SK-N-SH treated with all-trans-retinoic acid at 6 μM for 48 hours (cell line): ENCODE measurements at regions not wholly inside any gene's neighbourhood (a gene's known extent, or its start where the extent isn't known, plus 50 kb on each side); places are given as distances from the start of the nearest gene placed in this dataset.

Experiments used
- ATAC-seq: fragments of 200-7000 bp; cut with Tn5 transposase; 3 replicates; pipeline ENCODE4 v1.9.1; 2020; ENCODE audit warnings: mild to moderate bottlenecking, moderate library complexity
- ARNTL ChIP-seq: fragments of 450-650 bp; formaldehyde crosslinking; IDR thresholded peaks from 2 replicates; pipeline ENCODE4 v1.5.0; 2020; ENCODE audit warnings: low read depth, mild to moderate bottlenecking, moderate library complexity, borderline replicate concordance
- CREB5 ChIP-seq: fragments of 250-450 bp; sonication (Bioruptor Pico); IDR thresholded peaks from 2 replicates; pipeline ENCODE4 v1.5.1; 2020; ENCODE audit warnings: low read depth, mild to moderate bottlenecking, moderate library complexity
- CSDC2 ChIP-seq: fragments of 250-450 bp; sonication (Bioruptor Pico); IDR thresholded peaks from 2 replicates; pipeline ENCODE4 v1.5.0; 2020; ENCODE audit warnings: mild to moderate bottlenecking, moderate library complexity
- CSRNP3 ChIP-seq: fragments of 250-450 bp; sonication (Bioruptor Pico); IDR thresholded peaks from 2 replicates; pipeline ENCODE4 v1.5.1; 2021; ENCODE audit warnings: mild to moderate bottlenecking, moderate library complexity
- ESRRG ChIP-seq: fragments of 250-450 bp; sonication (Bioruptor Pico); IDR thresholded peaks from 2 replicates; pipeline ENCODE4 v1.6.1; 2021; ENCODE audit warnings: mild to moderate bottlenecking
- GLIS3 ChIP-seq: fragments of 250-450 bp; sonication (Bioruptor Pico); IDR thresholded peaks from 2 replicates; pipeline ENCODE4 v1.5.0; 2020; ENCODE audit warnings: mild to moderate bottlenecking, moderate library complexity
- ISL1 ChIP-seq: fragments of 250-450 bp; sonication (Bioruptor Pico); IDR thresholded peaks from 2 replicates; pipeline ENCODE4 v2.1.2; 2022; ENCODE audit warnings: mild to moderate bottlenecking, moderate library complexity
- PATZ1 ChIP-seq: fragments of 250-450 bp; sonication (Bioruptor Pico); IDR thresholded peaks from 2 replicates; pipeline ENCODE4 v1.8.0; 2020; ENCODE audit warnings: mild to moderate bottlenecking, moderate library complexity, borderline replicate concordance
- POU6F1 ChIP-seq: fragments of 250-450 bp; sonication (Bioruptor Pico); IDR thresholded peaks from 2 replicates; pipeline ENCODE4 v1.8.0; 2021; ENCODE audit warnings: low read depth, mild to moderate bottlenecking, moderate library complexity, borderline replicate concordance
- RARB ChIP-seq: fragments of 250-450 bp; sonication (Bioruptor Pico); IDR thresholded peaks from 2 replicates; pipeline ENCODE4 v1.8.0; 2021; ENCODE audit warnings: mild to moderate bottlenecking, moderate library complexity
- SNAI2 ChIP-seq: fragments of 250-450 bp; sonication (Bioruptor Pico); IDR thresholded peaks from 2 replicates; pipeline ENCODE4 v1.5.0; 2020; ENCODE audit warnings: mild to moderate bottlenecking, moderate library complexity
- TCF4 ChIP-seq: fragments of 250-450 bp; sonication (Bioruptor Pico); IDR thresholded peaks from 2 replicates; pipeline ENCODE4 v1.8.0; 2021; ENCODE audit warnings: mild to moderate bottlenecking, moderate library complexity, borderline replicate concordance
- TOX ChIP-seq: fragments of 250-450 bp; sonication (Bioruptor Pico); IDR thresholded peaks from 2 replicates; pipeline ENCODE4 v1.8.0; 2021; ENCODE audit warnings: mild to moderate bottlenecking, moderate library complexity, borderline replicate concordance
- TSHZ2 ChIP-seq: fragments of 250-450 bp; sonication (Bioruptor Pico); IDR thresholded peaks from 2 replicates; pipeline ENCODE4 v1.5.0; 2020; ENCODE audit warnings: mild to moderate bottlenecking, moderate library complexity
- ZFP3 ChIP-seq: fragments of 250-450 bp; sonication (Bioruptor Pico); IDR thresholded peaks from 2 replicates; pipeline ENCODE4 v1.5.0; 2020; ENCODE audit warnings: mild to moderate bottlenecking, moderate library complexity
- ZFP30 ChIP-seq: fragments of 450-650 bp; formaldehyde crosslinking; IDR thresholded peaks from 2 replicates; pipeline ENCODE4 v1.5.0; 2022; ENCODE audit warnings: mild to moderate bottlenecking, moderate library complexity
- ZNF565 ChIP-seq: fragments of 450-650 bp; formaldehyde crosslinking; conservative IDR thresholded peaks from 2 replicates; pipeline ENCODE4 v1.5.0; 2020; ENCODE audit warnings: low read depth, mild to moderate bottlenecking, moderate library complexity
- ZNF70 ChIP-seq: fragments of 450-650 bp; formaldehyde crosslinking; IDR thresholded peaks from 2 replicates; pipeline ENCODE4 v1.5.0; 2020; ENCODE audit warnings: mild to moderate bottlenecking, moderate library complexity
- ZNF8 ChIP-seq: fragments of 450-650 bp; formaldehyde crosslinking; IDR thresholded peaks from 2 replicates; pipeline ENCODE4 v1.5.0; 2020; ENCODE audit warnings: mild to moderate bottlenecking, moderate library complexity

- TF ChIP-seq RARB (CRISPR knock-in tag) (no peak), ZNF565 (no peak), ZFP30 (CRISPR knock-in tag) (no peak), ZNF8 (CRISPR knock-in tag) (no peak), GLIS3 (CRISPR knock-in tag) (no peak)
Observed at GRCh38 chr1:233791372-233791703, 113.1 kb upstream of the SLC35F3 start (continued).

- no peak for TF ChIP-seq ZFP30 (CRISPR knock-in tag)
- TF ChIP-seq ISL1 (CRISPR knock-in tag) = no peak
- no peak for TF ChIP-seq TCF4 (CRISPR knock-in tag)
- TF ChIP-seq PATZ1 = no peak
- TF ChIP-seq SNAI2 (CRISPR knock-in tag) = no peak
- no peak for TF ChIP-seq CSRNP3 (CRISPR knock-in tag)
- ATAC-seq = no peak
Observed at GRCh38 chr1:233791721-233792120, 112.8 kb upstream of the SLC35F3 start.

GRCh38 chr1:233794863-233795262 lies 109.6 kb upstream of the SLC35F3 start:
- TF ChIP-seq ZNF70 (CRISPR knock-in tag) (no peak), POU6F1 (CRISPR knock-in tag) (no peak), ZNF8 (CRISPR knock-in tag) (peak; percentile 80), TCF4 (CRISPR knock-in tag) (no peak), PATZ1 (no peak)
- no peak for ATAC-seq

- TF ChIP-seq CSRNP3 (CRISPR knock-in tag) = no peak
- TF ChIP-seq ISL1 (CRISPR knock-in tag) = no peak
- no peak for TF ChIP-seq ARNTL (CRISPR knock-in tag)
- TF ChIP-seq GLIS3 (CRISPR knock-in tag) = no peak
- TF ChIP-seq CREB5 (CRISPR knock-in tag) = no peak
- no peak for TF ChIP-seq SNAI2 (CRISPR knock-in tag)
- no peak for TF ChIP-seq TCF4 (CRISPR knock-in tag)
- TF ChIP-seq PATZ1 = no peak
- no peak for TF ChIP-seq TSHZ2 (CRISPR knock-in tag)
- no peak for TF ChIP-seq CSDC2 (CRISPR knock-in tag)
- no peak for TF ChIP-seq ZFP3 (CRISPR knock-in tag)
- TF ChIP-seq ESRRG (CRISPR knock-in tag) = no peak
- no peak for TF ChIP-seq TOX (CRISPR knock-in tag)
- no peak for ATAC-seq
Observed at GRCh38 chr1:233796146-233796783, 108.2 kb upstream of the SLC35F3 start.
